MCF 10A (cell line): ENCODE measurements at regions not wholly inside any gene's neighbourhood (a gene's known extent, or its start where the extent isn't known, plus 50 kb on each side); places are given as distances from the start of the nearest gene placed in this dataset.

ENCODE experiments used
- BruUV-seq: library from RNA; stranded (reverse); fragments of 400-500 nt; replicated peaks from 2 replicates; lab custom pipeline; 2021; lab: Mats Ljungman, UMichigan
- CTCF ChIA-PET: fragments of 300-600 bp; sonication (Branson Sonifier 250); formaldehyde crosslinking; extraction: SDS; loops from one replicate; lab custom pipeline; 2021; ENCODE audit warnings: antibody characterized with exemption, inconsistent platforms; lab: Yijun Ruan, JAX
- POLR2A ChIA-PET: fragments of 300-600, 350-650 bp; sonication (Branson Sonifier 250); formaldehyde crosslinking; extraction: SDS; loops from one replicate; lab custom pipeline; 2020; ENCODE audit warnings: antibody characterized with exemption, inconsistent platforms; lab: Yijun Ruan, JAX
- DNase-seq: peaks from one replicate; pipeline ENCODE4 v3.0.0-alpha.2; 2018; ENCODE audit not compliant: unreplicated experiment
- H3K27ac Mint-ChIP-seq: one replicate; pipeline ENCODE4 v1.8.0; 2022; ENCODE audit warnings: mild to moderate bottlenecking, low read depth, mixed read lengths; ENCODE audit not compliant: unreplicated experiment
- H3K27me3 Mint-ChIP-seq: one replicate; pipeline ENCODE4 v1.8.0; 2022; ENCODE audit warnings: mixed read lengths; ENCODE audit not compliant: insufficient read depth, unreplicated experiment
- H3K36me3 Mint-ChIP-seq: one replicate; pipeline ENCODE4 v1.8.0; 2022; ENCODE audit warnings: mild to moderate bottlenecking, moderate library complexity, mixed read lengths; ENCODE audit not compliant: insufficient read depth, unreplicated experiment
- H3K4me1 Mint-ChIP-seq: one replicate; pipeline ENCODE4 v1.8.0; 2022; ENCODE audit warnings: mixed read lengths; ENCODE audit not compliant: insufficient read depth, unreplicated experiment
- H3K4me3 Mint-ChIP-seq: one replicate; pipeline ENCODE4 v1.8.0; 2022; ENCODE audit warnings: mild to moderate bottlenecking, moderate library complexity, mixed read lengths; ENCODE audit not compliant: unreplicated experiment
- H3K9me3 Mint-ChIP-seq: one replicate; pipeline ENCODE4 v1.8.0; 2022; ENCODE audit warnings: mixed read lengths; ENCODE audit not compliant: unreplicated experiment
- CTCF ChIP-seq: fragments of 200-600 bp; IDR thresholded peaks from one replicate; pipeline ENCODE4 v1.8.0; 2022; ENCODE audit warnings: antibody characterized with exemption, mild to moderate bottlenecking; ENCODE audit not compliant: unreplicated experiment
- intact Hi-C: fragments of 100-400 bp; cut with micrococcal nuclease; formaldehyde crosslinking; loops from 2 replicates; pipeline ENCODE4 v1.14.1; 2022

- H3K4me1 Mint-ChIP-seq, result peaks cover 6% of the 10 kb centered on the region
- no peaks in the 10 kb centered on the region for H3K9me3 Mint-ChIP-seq
- H3K27ac Mint-ChIP-seq, result no peak overlapping the region
- POLR2A ChIA-PET, result interaction anchor here (0.7 to 1.7 kb wide), 6 partner anchors 9 to 115 kb away, joined by 3 to 7 read pairs (median 5); no protein-coding TSS in a partner anchor
- DNase-seq, result no peak
- H3K4me3 Mint-ChIP-seq, result no peak overlapping the region
- peaks cover 54% of the 10 kb centered on the region for H3K27me3 Mint-ChIP-seq
- H3K36me3 Mint-ChIP-seq, result no peaks in the 10 kb centered on the region
- no TSS peak for BruUV-seq
- intact Hi-C loops, result loop anchor here (10.0 kb wide), 1 partner anchor 74 kb away; no protein-coding TSS in a partner anchor
- TF ChIP-seq CTCF, result no peak
- CTCF ChIA-PET, result interaction anchor here (0.7 to 7.5 kb wide), 6 partner anchors 9 to 135 kb away, joined by 3 to 45 read pairs (median 5); no protein-coding TSS in a partner anchor
Measured at GRCh38 chrX:109848461-109849050, 115.5 kb upstream of the ACSL4 start.

GRCh38 chrX:109854096-109854495 is 121.0 kb upstream of the ACSL4 start:
- Mint-ChIP-seq H3K27me3 (peaks cover 39% of the 10 kb centered on the region), H3K27ac (no peak overlapping the region), H3K9me3 (peaks cover 8% of the 10 kb centered on the region), H3K36me3 (no peaks in the 10 kb centered on the region), H3K4me1 (peaks cover 9% of the 10 kb centered on the region), H3K4me3 (no peak overlapping the region)
- POLR2A ChIA-PET, result interaction anchor here (0.6 to 4.6 kb wide), 5 partner anchors 70 to 141 kb away, joined by 3 to 40 read pairs (median 4); no protein-coding TSS in a partner anchor
- DNase-seq, result no peak
- no TSS peak for BruUV-seq
- intact Hi-C loops, result no loop called here
- CTCF ChIA-PET, result interaction anchor here (0.5 to 7.5 kb wide), 7 partner anchors 12 to 711 kb away, joined by 3 to 108 read pairs (median 5); no protein-coding TSS in a partner anchor
- TF ChIP-seq CTCF, result no peak

- H3K27ac Mint-ChIP-seq, result no peak overlapping the region
- intact Hi-C loops, result no loop called here
- peaks cover 8% of the 10 kb centered on the region for H3K9me3 Mint-ChIP-seq
- TF ChIP-seq CTCF, result no peak
- CTCF ChIA-PET, result interaction anchor here (0.6 to 7.5 kb wide), 12 partner anchors 9 to 223 kb away, joined by 3 to 108 read pairs (median 4); partner anchors contain the start of gene ACSL4
- POLR2A ChIA-PET, result interaction anchor here (0.9 to 4.6 kb wide), 5 partner anchors 9 to 143 kb away, joined by 3 to 40 read pairs (median 4); partner anchors contain the start of gene ACSL4
- H3K27me3 Mint-ChIP-seq, result peaks cover 29% of the 10 kb centered on the region
- no peaks in the 10 kb centered on the region for H3K36me3 Mint-ChIP-seq
- BruUV-seq, result no TSS peak
- DNase-seq, result no peak
- H3K4me3 Mint-ChIP-seq, result no peak overlapping the region
- peaks cover 9% of the 10 kb centered on the region for H3K4me1 Mint-ChIP-seq
Measured at GRCh38 chrX:109855501-109855900, 122.4 kb upstream of the ACSL4 start.

- CTCF ChIA-PET, result interaction anchor here (0.5 to 7.5 kb wide), 31 partner anchors 9 to 1091 kb away, joined by 3 to 108 read pairs (median 4); partner anchors contain the start of gene ACSL4
- Mint-ChIP-seq H3K4me1 (peaks cover 9% of the 10 kb centered on the region), H3K27ac (no peak overlapping the region), H3K9me3 (peaks cover 8% of the 10 kb centered on the region), H3K36me3 (no peaks in the 10 kb centered on the region), H3K4me3 (no peak overlapping the region), H3K27me3 (peaks cover 26% of the 10 kb centered on the region)
- no TSS peak for BruUV-seq
- TF ChIP-seq CTCF, result peak; percentile 83
- DNase-seq, result peak; percentile 60
- intact Hi-C loops, result loop anchor here (1.0 kb wide), 2 partner anchors 125 to 144 kb away; no protein-coding TSS in a partner anchor
- POLR2A ChIA-PET, result interaction anchor here (0.7 to 4.6 kb wide), 17 partner anchors 9 to 371 kb away, joined by 3 to 40 read pairs (median 4); partner anchors contain the start of gene ACSL4
Measured at GRCh38 chrX:109856974-109857373, 123.9 kb upstream of the ACSL4 start.
